ENCODE measurements at regions not wholly inside any gene's neighbourhood (a gene's known extent, or its start where the extent isn't known, plus 50 kb on each side); places are given as distances from the start of the nearest gene placed in this dataset.

DNA sequence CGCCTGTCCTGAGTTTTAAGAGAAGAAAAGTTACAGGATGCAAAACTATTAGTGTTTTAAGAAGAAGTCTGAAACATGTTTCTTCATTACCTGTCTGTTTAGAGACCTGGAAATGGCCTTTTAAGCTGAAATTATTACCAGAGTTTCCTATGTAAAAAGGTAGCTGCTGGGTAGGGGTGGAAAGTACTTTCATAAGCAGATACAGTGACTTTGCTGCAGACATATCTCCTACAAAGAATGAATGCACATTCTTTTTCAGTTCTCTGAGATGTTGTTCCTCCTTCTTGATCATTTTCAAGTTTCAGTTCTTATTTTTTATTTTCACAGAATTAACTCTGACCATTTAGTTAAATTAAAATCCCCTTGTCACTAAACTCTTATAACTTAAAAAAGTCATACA is 1329.6 kb downstream of the KCNT2 start:
- 11% methylated on average over 1 of the region's 1 CpG for WGBS (ENCODE audit: missing lambda C conversion rate)
- POLR2A ChIA-PET: interaction anchor here (0.6 kb wide), 1 partner anchor 229 kb away, joined by 4 read pairs; no protein-coding TSS in a partner anchor
- Histone ChIP-seq H3K4me3 (no peak overlapping the region), H3K4me2 (no peak overlapping the region), H3K27ac (no peak overlapping the region), H3K9me3 (no peaks in the 10 kb centered on the region), H3K4me1 (no peaks in the 10 kb centered on the region)
- CTCF ChIA-PET: no interaction called here
- DNase-seq (ENCODE audit: low read depth in 1 of 2, low spot score in 1 of 2) (no peak), FAIRE-seq (no peak), ATAC-seq (no peak)
- no peak for TF ChIP-seq RCOR1 (IDR thresholded peaks at IDR 0.05; ENCODE audit: low read depth, low read length)
- no peak for TF ChIP-seq HOXB5 (CRISPR knock-in tag; IDR thresholded peaks at IDR 0.05)
- no peak for TF ChIP-seq CBX2 (IDR thresholded peaks at IDR 0.05; ENCODE audit: borderline replicate concordance, low read depth)
- TF ChIP-seq, protein P1, sequence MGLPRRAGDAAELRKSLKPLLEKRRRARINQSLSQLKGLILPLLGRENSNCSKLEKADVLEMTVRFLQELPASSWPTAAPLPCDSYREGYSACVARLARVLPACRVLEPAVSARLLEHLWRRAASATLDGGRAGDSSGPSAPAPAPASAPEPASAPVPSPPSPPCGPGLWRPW (IDR thresholded peaks at IDR 0.05): no peak
- TF ChIP-seq ESRRA (IDR thresholded peaks at IDR 0.05; ENCODE audit: borderline replicate concordance, low read length): no peak
- TF ChIP-seq, protein P2, sequence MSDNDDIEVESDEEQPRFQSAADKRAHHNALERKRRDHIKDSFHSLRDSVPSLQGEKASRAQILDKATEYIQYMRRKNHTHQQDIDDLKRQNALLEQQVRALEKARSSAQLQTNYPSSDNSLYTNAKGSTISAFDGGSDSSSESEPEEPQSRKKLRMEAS (IDR thresholded peaks at IDR 0.05): no peak
- no peak for TF ChIP-seq MYC (IDR thresholded peaks at IDR 0.05; ENCODE audit: borderline replicate concordance, low read length)
- TF ChIP-seq HOXB13 (CRISPR knock-in tag; IDR thresholded peaks at IDR 0.05; ENCODE audit: low read depth): no peak
- TF ChIP-seq MAFK (IDR thresholded peaks at IDR 0.05; ENCODE audit: partially characterized antibody): no peak

DNA sequence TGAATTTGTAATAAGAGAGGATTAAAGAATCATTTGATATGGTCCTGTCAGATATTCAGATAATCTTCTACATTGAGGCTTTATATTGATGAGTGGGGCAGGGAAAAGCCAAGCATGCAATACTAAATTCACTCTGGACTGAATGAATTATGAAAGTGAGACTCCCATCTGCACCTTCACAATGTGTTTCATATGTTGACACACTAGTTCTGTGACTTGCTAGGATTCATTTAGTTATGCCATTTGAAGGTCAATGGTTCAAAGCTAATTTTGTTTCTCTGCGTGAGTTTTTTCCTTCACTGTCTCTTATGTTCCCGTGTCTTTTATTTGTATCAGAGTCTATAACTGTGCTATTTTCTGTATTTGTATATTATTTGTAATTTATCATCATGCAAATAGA is 1332.5 kb downstream of the KCNT2 start:
- ChIA-PET CTCF (interaction anchor here (0.6 kb wide), 1 partner anchor 980 kb away, joined by 3 read pairs; no protein-coding TSS in a partner anchor), POLR2A (no interaction called here)
- WGBS (ENCODE audit: missing lambda C conversion rate): 65% methylated on average over 2 of the region's 2 CpGs
- no peak for ATAC-seq
- no peak overlapping the region for H3K27ac ChIP-seq
- H3K9me3 ChIP-seq: no peaks in the 10 kb centered on the region
- TF ChIP-seq, protein P3, sequence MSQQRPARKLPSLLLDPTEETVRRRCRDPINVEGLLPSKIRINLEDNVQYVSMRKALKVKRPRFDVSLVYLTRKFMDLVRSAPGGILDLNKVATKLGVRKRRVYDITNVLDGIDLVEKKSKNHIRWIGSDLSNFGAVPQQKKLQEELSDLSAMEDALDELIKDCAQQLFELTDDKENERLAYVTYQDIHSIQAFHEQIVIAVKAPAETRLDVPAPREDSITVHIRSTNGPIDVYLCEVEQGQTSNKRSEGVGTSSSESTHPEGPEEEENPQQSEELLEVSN (IDR thresholded peaks at IDR 0.05; ENCODE audit: borderline replicate concordance, low read depth): no peak
- no peak for TF ChIP-seq RCOR1 (IDR thresholded peaks at IDR 0.05; ENCODE audit: low read depth, low read length)
- TF ChIP-seq CBX2 (IDR thresholded peaks at IDR 0.05; ENCODE audit: borderline replicate concordance, low read depth): no peak
- TF ChIP-seq SMC3 (IDR thresholded peaks at IDR 0.05): no peak
- TF ChIP-seq FOSL2 (IDR thresholded peaks at IDR 0.05): no peak
- TF ChIP-seq FOSL2 (CRISPR knock-in tag; IDR thresholded peaks at IDR 0.05): no peak
- TF ChIP-seq CHD4 (IDR thresholded peaks at IDR 0.05; ENCODE audit: borderline replicate concordance): no peak
- no peak for TF ChIP-seq NFE2L2 (conservative IDR thresholded peaks at IDR 0.05; ENCODE audit: low read length)
- TF ChIP-seq MAZ (IDR thresholded peaks at IDR 0.05; ENCODE audit: borderline replicate concordance, low read depth, low read length): no peak
- no peak for TF ChIP-seq MYC (IDR thresholded peaks at IDR 0.05; ENCODE audit: borderline replicate concordance, low read length)
- TF ChIP-seq, protein P4, sequence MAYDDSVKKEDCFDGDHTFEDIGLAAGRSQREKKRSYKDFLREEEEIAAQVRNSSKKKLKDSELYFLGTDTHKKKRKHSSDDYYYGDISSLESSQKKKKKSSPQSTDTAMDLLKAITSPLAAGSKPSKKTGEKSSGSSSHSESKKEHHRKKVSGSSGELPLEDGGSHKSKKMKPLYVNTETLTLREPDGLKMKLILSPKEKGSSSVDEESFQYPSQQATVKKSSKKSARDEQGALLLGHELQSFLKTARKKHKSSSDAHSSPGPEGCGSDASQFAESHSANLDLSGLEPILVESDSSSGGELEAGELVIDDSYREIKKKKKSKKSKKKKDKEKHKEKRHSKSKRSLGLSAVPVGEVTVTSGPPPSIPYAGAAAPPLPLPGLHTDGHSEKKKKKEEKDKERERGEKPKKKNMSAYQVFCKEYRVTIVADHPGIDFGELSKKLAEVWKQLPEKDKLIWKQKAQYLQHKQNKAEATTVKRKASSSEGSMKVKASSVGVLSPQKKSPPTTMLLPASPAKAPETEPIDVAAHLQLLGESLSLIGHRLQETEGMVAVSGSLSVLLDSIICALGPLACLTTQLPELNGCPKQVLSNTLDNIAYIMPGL (CRISPR knock-in tag; IDR thresholded peaks at IDR 0.05; ENCODE audit: borderline replicate concordance): no peak
- TF ChIP-seq RAD21 (conservative IDR thresholded peaks at IDR 0.05 in 1 of 2, IDR thresholded peaks at IDR 0.05 in 1 of 2): no peak
- no peak for TF ChIP-seq KDM5A (IDR thresholded peaks at IDR 0.05)
- H3K4me3 ChIP-seq: no peak overlapping the region
- DNase-seq (ENCODE audit: low read depth in 1 of 2, low spot score in 1 of 2): no peak
- no peaks in the 10 kb centered on the region for H3K4me1 ChIP-seq
- H3K4me2 ChIP-seq: no peak overlapping the region
- FAIRE-seq: no peak

DNA sequence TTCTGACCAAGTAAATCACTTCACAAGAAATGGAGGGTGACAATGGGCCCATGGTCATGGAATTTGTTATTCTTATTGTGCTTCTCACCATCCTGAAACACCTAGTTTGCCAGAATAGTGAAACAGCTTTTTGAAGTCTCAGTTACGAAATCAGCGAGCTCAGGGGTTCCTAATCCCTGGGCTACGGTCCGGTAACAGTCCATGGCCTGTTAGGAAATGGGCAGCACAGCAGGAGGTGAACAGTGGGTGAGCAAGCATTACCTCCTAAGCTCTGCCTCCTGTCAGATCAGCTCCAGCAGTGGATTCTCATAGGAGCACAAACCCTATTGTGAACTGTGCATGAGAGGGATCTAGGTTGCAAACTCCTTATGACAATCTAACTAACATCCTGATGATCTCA is 1356.3 kb downstream of the KCNT2 start:
- no peak for TF ChIP-seq RARB (CRISPR knock-in tag; IDR thresholded peaks at IDR 0.05)
- CTCF ChIA-PET: no interaction called here
- POLR2A ChIA-PET: no interaction called here

More for the DNA sequence above, 1356.3 kb downstream of the KCNT2 start:
- FAIRE-seq (no peak), DNase-seq (ENCODE audit: low read depth in 1 of 2, low spot score in 1 of 2) (no peak), ATAC-seq (no peak)
- Histone ChIP-seq H3K4me1 (no peaks in the 10 kb centered on the region), H3K4me3 (no peak overlapping the region), H3K9me3 (no peaks in the 10 kb centered on the region), H3K27ac (no peak overlapping the region), H3K4me2 (no peak overlapping the region)
- WGBS (ENCODE audit: missing lambda C conversion rate): 46% methylated on average over 4 of the region's 4 CpGs

All from A549 (cell line).